H1 (cell line): ENCODE measurements at regions not wholly inside any gene's neighbourhood (a gene's known extent, or its start where the extent isn't known, plus 50 kb on each side); places are given as distances from the start of the nearest gene placed in this dataset.

ENCODE experiments used
- CTCF ChIA-PET: fragments of 300-600 bp; sonication (Branson Sonifier 250); formaldehyde crosslinking; loops from one replicate; lab custom pipeline; 2021; ENCODE audit not compliant: partially characterized antibody; lab: Charles Lee
- POLR2A ChIA-PET: fragments of 300-600 bp; sonication (Branson Sonifier 250); formaldehyde crosslinking; loops from one replicate; lab custom pipeline; 2021; ENCODE audit warnings: inconsistent platforms; ENCODE audit not compliant: partially characterized antibody; lab: Charles Lee
- DNase-seq, 2 experiments: peaks; one replicate each; pipeline versions ENCODE4 v3.0.0 to v3.0.0-alpha.2; 2010 to 2022; ENCODE audit warnings: low spot score in 2 of 2, low read depth in 1 of 2, mixed read lengths in 1 of 2
- FAIRE-seq: peaks from 2 replicates; lab custom pipeline; 2011; peaks lifted over from hg19 to GRCh38; lab: Jason Lieb, UNC
- H2AFZ ChIP-seq: 2 replicates; pipeline ENCODE4 v1.8.1; 2012; ENCODE audit warnings: low read length, inconsistent platforms
- H2AK5ac ChIP-seq: 2 replicates; pipeline ENCODE4 v1.6.1; 2013; ENCODE audit warnings: low read depth, low read length
- H2BK120ac ChIP-seq: replicated peaks from 2 replicates; pipeline ENCODE3; 2013; ENCODE audit warnings: low read depth, low read length, inconsistent platforms
- H2BK12ac ChIP-seq: 2 replicates; pipeline ENCODE4 v1.6.1; 2013; ENCODE audit warnings: low read depth, low read length
- H2BK15ac ChIP-seq: 2 replicates; pipeline ENCODE4 v1.6.1; 2013; ENCODE audit warnings: low read length
- H2BK20ac ChIP-seq: 2 replicates; pipeline ENCODE4 v1.6.1; 2013; ENCODE audit warnings: low read length
- H2BK5ac ChIP-seq: 2 replicates; pipeline ENCODE4 v1.6.1; 2013; ENCODE audit warnings: low read depth, low read length
- H3K14ac ChIP-seq: 2 replicates; pipeline ENCODE4 v1.6.1; 2013; ENCODE audit warnings: inconsistent platforms; ENCODE audit not compliant: insufficient read length
- H3K18ac ChIP-seq: 2 replicates; pipeline ENCODE4 v1.6.1; 2013; ENCODE audit warnings: low read length; ENCODE audit errors: extremely low read depth
- H3K23ac ChIP-seq: 2 replicates; pipeline ENCODE4 v1.6.1; 2013; ENCODE audit warnings: inconsistent platforms; ENCODE audit not compliant: insufficient read length
- H3K23me2 ChIP-seq: 2 replicates; pipeline ENCODE4 v1.6.1; 2013; ENCODE audit warnings: low read depth, low read length
- H3K27ac ChIP-seq: 2 replicates; pipeline ENCODE4 v1.6.1; 2011; ENCODE audit warnings: low read depth, low read length, inconsistent platforms
- H3K27me3 ChIP-seq, 4 experiments: replicated peaks in 1 of 4; 1 replicate in 1 of 4; 2 replicates in 3 of 4; pipeline versions ENCODE4 v1.6.1 to v1.8.1; 2011 to 2013; ENCODE audit warnings: low read length in 3 of 4, mild to moderate bottlenecking in 3 of 4, inconsistent platforms in 2 of 4, mixed read lengths in 2 of 4, moderate library complexity in 1 of 4; ENCODE audit not compliant: control insufficient read depth in 3 of 4, insufficient read depth in 3 of 4; ENCODE audit errors: extremely low read depth in 1 of 4
- H3K36me3 ChIP-seq, 4 experiments: 2 replicates each; pipeline versions ENCODE4 v1.6.1 to v1.8.1; 2011 to 2013; ENCODE audit warnings: mild to moderate bottlenecking in 4 of 4, low read length in 3 of 4, moderate library complexity in 2 of 4, control low read depth in 1 of 4, inconsistent platforms in 1 of 4; ENCODE audit not compliant: insufficient read depth in 4 of 4, control insufficient read depth in 2 of 4
- H3K4ac ChIP-seq: replicated peaks from 2 replicates; pipeline ENCODE3; 2013; ENCODE audit warnings: low read length, low read depth, mixed read lengths, inconsistent platforms; ENCODE audit not compliant: insufficient read length
- H3K4me1 ChIP-seq, 4 experiments: replicated peaks in 1 of 4; 1 replicate in 1 of 4; 2 replicates in 3 of 4; pipeline versions ENCODE4 v1.6.1 to v1.8.1; 2011 to 2013; ENCODE audit warnings: low read length in 3 of 4, inconsistent platforms in 2 of 4, mixed read lengths in 1 of 4; ENCODE audit not compliant: insufficient read depth in 4 of 4, control insufficient read depth in 3 of 4
- H3K4me2 ChIP-seq, 2 experiments: 2 replicates each; pipeline versions ENCODE4 v1.6.1 to v1.8.1; 2011 to 2013; ENCODE audit warnings: low read depth in 2 of 2, low read length in 2 of 2, control low read depth in 1 of 2, inconsistent platforms in 1 of 2, mild to moderate bottlenecking in 1 of 2; ENCODE audit not compliant: insufficient read depth in 1 of 2
- H3K4me3 ChIP-seq, 4 experiments: fragments of 200-600, 300-600 bp in 1 of 4; sonication (generic), shearing (Covaris generic), sonication (Bioruptor Twin) in 1 of 4; 2 replicates each; pipeline versions ENCODE4 v1.5.1 to v1.8.1; 2011 to 2016; ENCODE audit warnings: low read length in 4 of 4, low read depth in 3 of 4, control low read depth in 2 of 4, inconsistent platforms in 2 of 4, mild to moderate bottlenecking in 2 of 4, mixed read lengths in 1 of 4, moderate library complexity in 1 of 4; ENCODE audit not compliant: insufficient read depth in 2 of 4; ENCODE audit errors: extremely low read depth in 1 of 4
- H3K56ac ChIP-seq: replicated peaks from 2 replicates; pipeline ENCODE3; 2013; ENCODE audit warnings: low read depth, mild to moderate bottlenecking, mixed read lengths, low read length, inconsistent platforms; ENCODE audit not compliant: insufficient read length
- H3K79me1 ChIP-seq: 2 replicates; pipeline ENCODE4 v1.6.1; 2013; ENCODE audit warnings: low read depth, low read length, control low read depth
- H3K79me2 ChIP-seq, 2 experiments: 2 replicates each; pipeline versions ENCODE4 v1.6.1 to v1.8.1; 2012 to 2013; ENCODE audit warnings: low read length in 2 of 2, mild to moderate bottlenecking in 2 of 2, inconsistent platforms in 1 of 2; ENCODE audit not compliant: insufficient read depth in 2 of 2, control insufficient read depth in 1 of 2
- H3K9ac ChIP-seq, 4 experiments: replicated peaks in 1 of 4; 1 replicate in 1 of 4; 2 replicates in 3 of 4; pipeline versions ENCODE4 v1.6.1 to v1.8.1; 2011 to 2013; ENCODE audit warnings: low read depth in 3 of 4, low read length in 3 of 4, control low read depth in 2 of 4, mild to moderate bottlenecking in 2 of 4, moderate library complexity in 2 of 4, inconsistent platforms in 1 of 4; ENCODE audit errors: extremely low read depth in 1 of 4
- H3K9me3 ChIP-seq, 2 experiments: 2 replicates each; pipeline versions ENCODE4 v1.6.1 to v1.8.1; 2012 to 2013; ENCODE audit warnings: mild to moderate bottlenecking in 2 of 2, moderate library complexity in 2 of 2, control low read depth in 1 of 2, inconsistent platforms in 1 of 2, low read depth in 1 of 2, low read length in 1 of 2, mixed read lengths in 1 of 2; ENCODE audit not compliant: insufficient read depth in 2 of 2
- H4K20me1 ChIP-seq, 2 experiments: replicated peaks in 1 of 2; 2 replicates each; pipeline versions ENCODE3 to v1.8.1; 2011 to 2013; ENCODE audit warnings: inconsistent platforms in 2 of 2, low read length in 2 of 2, mild to moderate bottlenecking in 1 of 2; ENCODE audit not compliant: insufficient read depth in 2 of 2, control insufficient read depth in 1 of 2
- H4K5ac ChIP-seq: 2 replicates; pipeline ENCODE4 v1.6.1; 2013; ENCODE audit warnings: low read length, low read depth, mixed read lengths, inconsistent platforms; ENCODE audit not compliant: insufficient read length
- H4K8ac ChIP-seq: 2 replicates; pipeline ENCODE4 v1.8.0; 2013; ENCODE audit warnings: mild to moderate bottlenecking, moderate library complexity, low read length, inconsistent platforms; ENCODE audit not compliant: insufficient read depth; ENCODE audit errors: extremely low read depth
- H4K91ac ChIP-seq: replicated peaks from 2 replicates; pipeline ENCODE3; 2013; ENCODE audit warnings: low read length, mixed read lengths, inconsistent platforms; ENCODE audit not compliant: insufficient read length
- WGBS, 2 experiments: shearing (Covaris generic) in 1 of 2; methylation state at CpG; one replicate each; pipeline versions ENCODE4 v1.1.6 to v1.1.7; 2013 to 2015; ENCODE audit warnings: low lambda C conversion rate in 2 of 2, mixed read lengths in 2 of 2, inconsistent platforms in 1 of 2, low coverage in 1 of 2, missing lambda C conversion rate in 1 of 2; ENCODE audit not compliant: insufficient replicate concordance in 2 of 2, insufficient coverage in 1 of 2, insufficient read length in 1 of 2; ENCODE audit errors: extremely low coverage in 1 of 2, missing lambda C conversion rate in 1 of 2; 5-methylcytosine and 5-hydroxymethylcytosine counted together
- TF ChIP-seq, protein P1 (sequence below): fragments of 300-600 bp; sonication (generic); IDR thresholded peaks from 2 replicates; pipeline ENCODE4 v1.7.1; 2012; ENCODE audit warnings: low read length, moderate library complexity, mild to moderate bottlenecking, inconsistent platforms; ENCODE audit not compliant: insufficient replicate concordance

- H3K23ac ChIP-seq = no peak overlapping the region
- ChIA-PET POLR2A (no interaction called here), CTCF (interaction anchor here (0.9 kb wide), 1 partner anchor 31 kb away, joined by 3 read pairs; no protein-coding TSS in a partner anchor)
- H3K14ac ChIP-seq = no peak overlapping the region
- no peak overlapping the region for H2BK12ac ChIP-seq
- H3K9ac ChIP-seq = no peak overlapping the region
- H3K9me3 ChIP-seq = peaks cover 38 to 48% of the 10 kb centered on the region in 2 experiments
- no peak overlapping the region for H4K5ac ChIP-seq
- no peak overlapping the region for H2BK120ac ChIP-seq
- H4K20me1 ChIP-seq = no peaks in the 10 kb centered on the region
- no peaks in the 10 kb centered on the region for H3K4me1 ChIP-seq
- H3K27ac ChIP-seq = no peak overlapping the region
- no peak overlapping the region for H3K18ac ChIP-seq
- H3K56ac ChIP-seq = no peak overlapping the region
- peaks cover 0 to 20% (median 7%) of the 10 kb centered on the region in 4 experiments; a peak in 4 of 8 replicates for H3K36me3 ChIP-seq
- no peak overlapping the region for H4K91ac ChIP-seq
- no peak overlapping the region for H3K4me2 ChIP-seq
- H3K4me3 ChIP-seq = no peak overlapping the region
- no peaks in the 10 kb centered on the region for H3K79me1 ChIP-seq
- H2BK20ac ChIP-seq = no peak overlapping the region
- WGBS, 2 experiments = 91% methylated on average over 2 of the region's 2 CpGs; no CpG with 5 or more reads in 1 of the 2 experiments
- H3K79me2 ChIP-seq = no peaks in the 10 kb centered on the region
- no peak overlapping the region for H3K4ac ChIP-seq
- no peaks in the 10 kb centered on the region for H3K27me3 ChIP-seq
- no peak overlapping the region for H4K8ac ChIP-seq
- DNase-seq = no peak
- FAIRE-seq = no peak
- H2AK5ac ChIP-seq = no peak overlapping the region
- no peak overlapping the region for H2BK5ac ChIP-seq
- H2AFZ ChIP-seq = no peak overlapping the region
- H2BK15ac ChIP-seq = no peak overlapping the region
- H3K23me2 ChIP-seq = no peaks in the 10 kb centered on the region
- TF ChIP-seq, protein P1, sequence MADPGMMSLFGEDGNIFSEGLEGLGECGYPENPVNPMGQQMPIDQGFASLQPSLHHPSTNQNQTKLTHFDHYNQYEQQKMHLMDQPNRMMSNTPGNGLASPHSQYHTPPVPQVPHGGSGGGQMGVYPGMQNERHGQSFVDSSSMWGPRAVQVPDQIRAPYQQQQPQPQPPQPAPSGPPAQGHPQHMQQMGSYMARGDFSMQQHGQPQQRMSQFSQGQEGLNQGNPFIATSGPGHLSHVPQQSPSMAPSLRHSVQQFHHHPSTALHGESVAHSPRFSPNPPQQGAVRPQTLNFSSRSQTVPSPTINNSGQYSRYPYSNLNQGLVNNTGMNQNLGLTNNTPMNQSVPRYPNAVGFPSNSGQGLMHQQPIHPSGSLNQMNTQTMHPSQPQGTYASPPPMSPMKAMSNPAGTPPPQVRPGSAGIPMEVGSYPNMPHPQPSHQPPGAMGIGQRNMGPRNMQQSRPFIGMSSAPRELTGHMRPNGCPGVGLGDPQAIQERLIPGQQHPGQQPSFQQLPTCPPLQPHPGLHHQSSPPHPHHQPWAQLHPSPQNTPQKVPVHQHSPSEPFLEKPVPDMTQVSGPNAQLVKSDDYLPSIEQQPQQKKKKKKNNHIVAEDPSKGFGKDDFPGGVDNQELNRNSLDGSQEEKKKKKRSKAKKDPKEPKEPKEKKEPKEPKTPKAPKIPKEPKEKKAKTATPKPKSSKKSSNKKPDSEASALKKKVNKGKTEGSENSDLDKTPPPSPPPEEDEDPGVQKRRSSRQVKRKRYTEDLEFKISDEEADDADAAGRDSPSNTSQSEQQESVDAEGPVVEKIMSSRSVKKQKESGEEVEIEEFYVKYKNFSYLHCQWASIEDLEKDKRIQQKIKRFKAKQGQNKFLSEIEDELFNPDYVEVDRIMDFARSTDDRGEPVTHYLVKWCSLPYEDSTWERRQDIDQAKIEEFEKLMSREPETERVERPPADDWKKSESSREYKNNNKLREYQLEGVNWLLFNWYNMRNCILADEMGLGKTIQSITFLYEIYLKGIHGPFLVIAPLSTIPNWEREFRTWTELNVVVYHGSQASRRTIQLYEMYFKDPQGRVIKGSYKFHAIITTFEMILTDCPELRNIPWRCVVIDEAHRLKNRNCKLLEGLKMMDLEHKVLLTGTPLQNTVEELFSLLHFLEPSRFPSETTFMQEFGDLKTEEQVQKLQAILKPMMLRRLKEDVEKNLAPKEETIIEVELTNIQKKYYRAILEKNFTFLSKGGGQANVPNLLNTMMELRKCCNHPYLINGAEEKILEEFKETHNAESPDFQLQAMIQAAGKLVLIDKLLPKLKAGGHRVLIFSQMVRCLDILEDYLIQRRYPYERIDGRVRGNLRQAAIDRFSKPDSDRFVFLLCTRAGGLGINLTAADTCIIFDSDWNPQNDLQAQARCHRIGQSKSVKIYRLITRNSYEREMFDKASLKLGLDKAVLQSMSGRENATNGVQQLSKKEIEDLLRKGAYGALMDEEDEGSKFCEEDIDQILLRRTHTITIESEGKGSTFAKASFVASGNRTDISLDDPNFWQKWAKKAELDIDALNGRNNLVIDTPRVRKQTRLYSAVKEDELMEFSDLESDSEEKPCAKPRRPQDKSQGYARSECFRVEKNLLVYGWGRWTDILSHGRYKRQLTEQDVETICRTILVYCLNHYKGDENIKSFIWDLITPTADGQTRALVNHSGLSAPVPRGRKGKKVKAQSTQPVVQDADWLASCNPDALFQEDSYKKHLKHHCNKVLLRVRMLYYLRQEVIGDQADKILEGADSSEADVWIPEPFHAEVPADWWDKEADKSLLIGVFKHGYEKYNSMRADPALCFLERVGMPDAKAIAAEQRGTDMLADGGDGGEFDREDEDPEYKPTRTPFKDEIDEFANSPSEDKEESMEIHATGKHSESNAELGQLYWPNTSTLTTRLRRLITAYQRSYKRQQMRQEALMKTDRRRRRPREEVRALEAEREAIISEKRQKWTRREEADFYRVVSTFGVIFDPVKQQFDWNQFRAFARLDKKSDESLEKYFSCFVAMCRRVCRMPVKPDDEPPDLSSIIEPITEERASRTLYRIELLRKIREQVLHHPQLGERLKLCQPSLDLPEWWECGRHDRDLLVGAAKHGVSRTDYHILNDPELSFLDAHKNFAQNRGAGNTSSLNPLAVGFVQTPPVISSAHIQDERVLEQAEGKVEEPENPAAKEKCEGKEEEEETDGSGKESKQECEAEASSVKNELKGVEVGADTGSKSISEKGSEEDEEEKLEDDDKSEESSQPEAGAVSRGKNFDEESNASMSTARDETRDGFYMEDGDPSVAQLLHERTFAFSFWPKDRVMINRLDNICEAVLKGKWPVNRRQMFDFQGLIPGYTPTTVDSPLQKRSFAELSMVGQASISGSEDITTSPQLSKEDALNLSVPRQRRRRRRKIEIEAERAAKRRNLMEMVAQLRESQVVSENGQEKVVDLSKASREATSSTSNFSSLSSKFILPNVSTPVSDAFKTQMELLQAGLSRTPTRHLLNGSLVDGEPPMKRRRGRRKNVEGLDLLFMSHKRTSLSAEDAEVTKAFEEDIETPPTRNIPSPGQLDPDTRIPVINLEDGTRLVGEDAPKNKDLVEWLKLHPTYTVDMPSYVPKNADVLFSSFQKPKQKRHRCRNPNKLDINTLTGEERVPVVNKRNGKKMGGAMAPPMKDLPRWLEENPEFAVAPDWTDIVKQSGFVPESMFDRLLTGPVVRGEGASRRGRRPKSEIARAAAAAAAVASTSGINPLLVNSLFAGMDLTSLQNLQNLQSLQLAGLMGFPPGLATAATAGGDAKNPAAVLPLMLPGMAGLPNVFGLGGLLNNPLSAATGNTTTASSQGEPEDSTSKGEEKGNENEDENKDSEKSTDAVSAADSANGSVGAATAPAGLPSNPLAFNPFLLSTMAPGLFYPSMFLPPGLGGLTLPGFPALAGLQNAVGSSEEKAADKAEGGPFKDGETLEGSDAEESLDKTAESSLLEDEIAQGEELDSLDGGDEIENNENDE = no peak
Observed at GRCh38 chr10:53396876-53397275, 624.3 kb upstream of the MBL2 start.
